Activated CD8-positive, alpha-beta T cell treated with anti-CD3 and anti-CD28 coated beads for 36 hours (primary cell): ENCODE measurements at regions not wholly inside any gene's neighbourhood (a gene's known extent, or its start where the extent isn't known, plus 50 kb on each side); places are given as distances from the start of the nearest gene placed in this dataset.
"Not testable (repeated sequence)": the region's sequence is repeated elsewhere in the genome, so short reads cannot be mapped to it uniquely, and the experiment has no call there.

ENCODE experiments used
- ATAC-seq: fragments of 200-7000 bp; cut with Tn5 transposase; one replicate; pipeline ENCODE4 v1.10.0; 2021; ENCODE audit warnings: mild to moderate bottlenecking, moderate library complexity
- CTCF ChIA-PET: fragments of 350-600 bp; sonication (Branson Sonifier 250); formaldehyde crosslinking; loops from one replicate; lab custom pipeline; 2021; ENCODE audit warnings: antibody characterized with exemption; lab: Charles Lee
- POLR2A ChIA-PET: fragments of 350-600 bp; sonication (Branson Sonifier 250); formaldehyde crosslinking; loops from one replicate; lab custom pipeline; 2021; ENCODE audit warnings: antibody characterized with exemption; lab: Charles Lee
- DNase-seq: peaks from one replicate; pipeline ENCODE4 v3.0.0-alpha.2; 2020
- H3K27ac Mint-ChIP-seq: one replicate; pipeline ENCODE4 v1.8.0; 2021; ENCODE audit warnings: mild to moderate bottlenecking, mixed read lengths
- H3K27me3 Mint-ChIP-seq: one replicate; pipeline ENCODE4 v1.8.0; 2021; ENCODE audit warnings: mixed read lengths
- H3K36me3 Mint-ChIP-seq: one replicate; pipeline ENCODE4 v1.8.0; 2021; ENCODE audit warnings: low read depth, mixed read lengths
- H3K4me1 Mint-ChIP-seq: one replicate; pipeline ENCODE4 v1.8.0; 2021; ENCODE audit warnings: low read depth, mixed read lengths
- H3K4me3 Mint-ChIP-seq: one replicate; pipeline ENCODE4 v1.8.0; 2021; ENCODE audit warnings: mild to moderate bottlenecking, moderate library complexity, mixed read lengths
- H3K9me3 Mint-ChIP-seq: one replicate; pipeline ENCODE4 v1.8.0; 2021; ENCODE audit warnings: mixed read lengths
- intact Hi-C: fragments of 100-400 bp; cut with micrococcal nuclease; formaldehyde crosslinking; loops from one replicate; pipeline ENCODE4 v1.10.0; 2022
- TF ChIP-seq, protein P1 (sequence below): fragments of 200-600 bp; IDR thresholded peaks from one replicate; pipeline ENCODE4 v1.8.0; 2022; ENCODE audit warnings: antibody characterized with exemption, mild to moderate bottlenecking

DNA sequence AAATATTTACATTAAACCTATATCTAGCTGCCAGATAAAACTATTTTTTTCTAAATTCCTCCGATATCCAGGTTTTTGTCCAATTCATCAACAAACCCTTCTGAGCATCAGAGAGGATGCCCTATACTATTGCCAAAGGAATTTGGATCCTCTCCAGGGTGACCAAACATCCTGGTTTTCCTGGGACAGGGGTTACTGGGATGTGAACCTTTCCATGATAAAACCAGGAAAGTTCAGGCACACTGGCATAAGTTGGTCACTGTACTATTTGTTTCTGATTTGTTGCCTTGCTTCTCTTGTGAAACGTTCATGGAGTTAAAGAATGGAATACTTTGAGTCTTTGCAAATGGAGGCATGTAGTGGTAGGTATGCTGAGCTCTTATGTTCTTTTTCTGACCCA lies 63.5 kb downstream of the TLNRD1 start:
- ATAC-seq (no peak), DNase-seq (no peak)
- intact Hi-C loops, result no loop called here
- Mint-ChIP-seq H3K36me3 (no peaks in the 10 kb centered on the region), H3K27ac (no peak overlapping the region), H3K4me3 (no peak overlapping the region), H3K9me3 (no peaks in the 10 kb centered on the region), H3K4me1 (peaks cover 9% of the 10 kb centered on the region), H3K27me3 (peaks cover 3% of the 10 kb centered on the region)
- TF ChIP-seq, protein P1, sequence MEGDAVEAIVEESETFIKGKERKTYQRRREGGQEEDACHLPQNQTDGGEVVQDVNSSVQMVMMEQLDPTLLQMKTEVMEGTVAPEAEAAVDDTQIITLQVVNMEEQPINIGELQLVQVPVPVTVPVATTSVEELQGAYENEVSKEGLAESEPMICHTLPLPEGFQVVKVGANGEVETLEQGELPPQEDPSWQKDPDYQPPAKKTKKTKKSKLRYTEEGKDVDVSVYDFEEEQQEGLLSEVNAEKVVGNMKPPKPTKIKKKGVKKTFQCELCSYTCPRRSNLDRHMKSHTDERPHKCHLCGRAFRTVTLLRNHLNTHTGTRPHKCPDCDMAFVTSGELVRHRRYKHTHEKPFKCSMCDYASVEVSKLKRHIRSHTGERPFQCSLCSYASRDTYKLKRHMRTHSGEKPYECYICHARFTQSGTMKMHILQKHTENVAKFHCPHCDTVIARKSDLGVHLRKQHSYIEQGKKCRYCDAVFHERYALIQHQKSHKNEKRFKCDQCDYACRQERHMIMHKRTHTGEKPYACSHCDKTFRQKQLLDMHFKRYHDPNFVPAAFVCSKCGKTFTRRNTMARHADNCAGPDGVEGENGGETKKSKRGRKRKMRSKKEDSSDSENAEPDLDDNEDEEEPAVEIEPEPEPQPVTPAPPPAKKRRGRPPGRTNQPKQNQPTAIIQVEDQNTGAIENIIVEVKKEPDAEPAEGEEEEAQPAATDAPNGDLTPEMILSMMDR, result no peak
- POLR2A ChIA-PET, result interaction anchor here (0.7 kb wide), 1 partner anchor 13 kb away, joined by 4 read pairs; no protein-coding TSS in a partner anchor
- CTCF ChIA-PET, result interaction anchor here (0.7 kb wide), 1 partner anchor 11 kb away, joined by 3 read pairs; no protein-coding TSS in a partner anchor

GRCh38 chr15:81067567-81067966 lies 66.5 kb upstream of the CFAP161 start:
- H3K36me3 Mint-ChIP-seq, intact Hi-C loops, H3K9me3 Mint-ChIP-seq, H3K4me3 Mint-ChIP-seq, H3K27ac Mint-ChIP-seq, H3K27me3 Mint-ChIP-seq, H3K4me1 Mint-ChIP-seq, POLR2A ChIA-PET, ATAC-seq, DNase-seq: not testable (repeated sequence)
- CTCF ChIA-PET, result interaction anchor here (1.1 to 1.9 kb wide), 2 partner anchors 10 to 21 kb away, joined by 3 to 5 read pairs; no protein-coding TSS in a partner anchor

DNA sequence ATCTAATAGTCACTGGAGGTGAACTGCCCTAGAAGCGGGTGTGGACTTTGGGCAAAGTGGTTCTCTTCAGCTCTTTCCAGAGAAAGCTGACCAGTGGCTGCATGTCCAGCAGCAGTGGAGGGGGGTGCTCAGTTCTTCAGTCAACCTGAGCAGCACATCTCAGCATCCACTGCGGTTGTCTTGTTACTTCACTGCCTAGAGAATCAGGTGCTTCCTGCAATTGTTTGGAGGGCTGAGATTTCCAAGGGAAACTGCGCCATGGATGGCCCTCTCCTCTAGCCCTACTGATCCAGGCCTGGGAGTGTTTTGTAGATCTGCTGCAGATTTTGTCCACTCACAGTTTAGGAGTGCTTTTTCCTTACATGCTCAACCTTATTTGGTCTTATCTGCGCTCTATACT lies 65.6 kb upstream of the CFAP161 start:
- Mint-ChIP-seq H3K9me3 (no peaks in the 10 kb centered on the region), H3K27ac (no peak overlapping the region), H3K4me3 (no peak overlapping the region), H3K27me3 (peaks cover 4% of the 10 kb centered on the region), H3K36me3 (no peaks in the 10 kb centered on the region), H3K4me1 (no peaks in the 10 kb centered on the region)
- TF ChIP-seq, protein P1, result no peak
- DNase-seq (no peak), ATAC-seq (no peak)
- intact Hi-C loops, result no loop called here
- POLR2A ChIA-PET, result no interaction called here
- CTCF ChIA-PET, result interaction anchor here (1.1 to 1.9 kb wide), 2 partner anchors 9 to 22 kb away, joined by 3 to 5 read pairs; no protein-coding TSS in a partner anchor

- H3K9me3 Mint-ChIP-seq, result no peaks in the 10 kb centered on the region
- TF ChIP-seq, protein P1, result no peak
- H3K27ac Mint-ChIP-seq, result no peak overlapping the region
- no peak overlapping the region for H3K4me3 Mint-ChIP-seq
- ATAC-seq, result no peak
- intact Hi-C loops, result no loop called here
- POLR2A ChIA-PET, result no interaction called here
- DNase-seq, result no peak
- peaks cover 4% of the 10 kb centered on the region for H3K27me3 Mint-ChIP-seq
- no peaks in the 10 kb centered on the region for H3K36me3 Mint-ChIP-seq
- CTCF ChIA-PET, result interaction anchor here (1.1 to 1.9 kb wide), 2 partner anchors 21 to 23 kb away, joined by 3 to 5 read pairs; no protein-coding TSS in a partner anchor
- H3K4me1 Mint-ChIP-seq, result peaks cover 1% of the 10 kb centered on the region
Observed at GRCh38 chr15:81069356-81069755, 64.7 kb upstream of the CFAP161 start.

- CTCF ChIA-PET, result interaction anchor here (1.1 kb wide), 1 partner anchor 21 kb away, joined by 3 read pairs; no protein-coding TSS in a partner anchor
- POLR2A ChIA-PET, result no interaction called here
- no peaks in the 10 kb centered on the region for H3K9me3 Mint-ChIP-seq
Observed at GRCh38 chr15:81069909-81070308, 64.2 kb upstream of the CFAP161 start.

More at GRCh38 chr15:81069909-81070308, 64.2 kb upstream of the CFAP161 start:
- intact Hi-C loops, result no loop called here
- peaks cover 7% of the 10 kb centered on the region for H3K4me1 Mint-ChIP-seq
- H3K36me3 Mint-ChIP-seq, result no peaks in the 10 kb centered on the region
- no peak for DNase-seq
- H3K27ac Mint-ChIP-seq, result no peak overlapping the region
- H3K27me3 Mint-ChIP-seq, result peaks cover 4% of the 10 kb centered on the region
- ATAC-seq, result no peak
- H3K4me3 Mint-ChIP-seq, result no peak overlapping the region
- TF ChIP-seq, protein P1, result no peak
